NCI-H1092 (cell line): ENCODE measurements at regions not wholly inside any gene's neighbourhood (a gene's known extent, or its start where the extent isn't known, plus 50 kb on each side); places are given as distances from the start of the nearest gene placed in this dataset.
A peak's percentile ranks its signal among the peaks of the same experiment; 100 is the strongest.
"Not testable (repeated sequence)": the region's sequence is repeated elsewhere in the genome, so short reads cannot be mapped to it uniquely, and the experiment has no call there.

ENCODE experiments used
- DNase-seq: peaks from one replicate; lab custom pipeline; 2025; lab: John Stamatoyannopoulos, UW

DNA sequence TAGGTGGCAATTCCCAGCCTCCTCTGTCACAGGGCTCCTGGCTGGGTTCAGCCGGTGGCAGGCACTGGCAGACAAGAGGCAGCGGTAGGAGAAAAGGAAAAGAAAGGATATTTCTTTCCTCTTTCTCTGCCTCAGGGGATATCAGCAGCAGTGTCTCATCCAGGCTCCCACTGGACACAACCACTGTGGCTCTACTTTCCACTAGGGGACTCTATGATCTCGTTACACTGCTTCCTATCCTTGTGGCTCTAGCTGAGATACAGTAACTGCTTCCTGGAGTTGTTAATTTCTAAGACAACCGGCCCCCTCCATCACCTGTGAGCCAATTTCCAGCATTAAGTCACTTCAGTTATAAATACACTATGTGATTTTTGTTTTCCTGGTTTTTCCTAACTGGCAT is 102.0 kb upstream of the LRFN2 start:
- no peak for DNase-seq

DNA sequence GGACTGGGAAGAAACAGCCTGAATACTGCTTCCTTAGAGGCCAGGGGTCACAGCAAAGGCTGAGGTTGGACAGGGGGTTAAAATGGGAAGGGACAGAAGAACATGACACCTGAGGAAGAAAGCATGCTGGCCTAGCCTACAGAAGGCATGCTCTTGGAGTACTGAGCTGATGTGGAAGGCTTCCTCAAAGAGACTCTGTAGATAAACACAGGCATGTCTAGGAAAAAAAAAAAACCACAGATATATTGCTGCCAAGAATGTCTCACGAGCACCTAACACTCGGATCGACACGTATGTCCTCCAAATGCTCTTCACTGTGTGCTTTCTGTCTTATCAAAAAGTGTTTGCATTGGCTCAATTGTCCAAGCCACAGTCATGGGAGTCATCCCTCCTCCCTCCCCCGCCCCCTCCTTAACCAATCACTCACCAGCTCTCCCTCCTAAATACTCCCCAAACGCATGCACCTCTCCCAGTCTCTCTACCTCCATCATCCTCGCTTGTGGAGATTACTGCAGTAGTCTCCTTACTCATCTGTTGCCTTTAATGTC is 101.1 kb upstream of the LRFN2 start:
- DNase-seq: no peak

DNA sequence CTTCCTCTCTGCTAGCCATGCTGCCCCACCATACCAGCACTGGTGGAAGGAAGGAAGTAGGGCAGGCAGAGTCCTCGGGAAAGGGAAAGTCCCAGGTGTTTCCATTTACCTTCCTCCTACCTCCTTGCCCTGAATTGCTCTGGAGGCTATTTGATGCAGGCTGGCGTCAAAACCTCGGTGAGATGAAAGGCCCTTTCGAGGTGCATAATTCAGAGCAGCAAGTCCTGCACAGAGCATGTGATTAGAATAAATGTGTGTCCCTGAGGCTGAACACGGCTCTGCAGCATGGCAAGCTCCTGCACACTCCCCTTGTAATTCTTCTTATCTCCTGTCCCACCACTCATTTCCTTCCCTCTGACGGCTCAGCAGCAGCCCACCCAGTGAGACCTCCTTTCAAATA is 98.7 kb upstream of the LRFN2 start:
- no peak for DNase-seq

DNA sequence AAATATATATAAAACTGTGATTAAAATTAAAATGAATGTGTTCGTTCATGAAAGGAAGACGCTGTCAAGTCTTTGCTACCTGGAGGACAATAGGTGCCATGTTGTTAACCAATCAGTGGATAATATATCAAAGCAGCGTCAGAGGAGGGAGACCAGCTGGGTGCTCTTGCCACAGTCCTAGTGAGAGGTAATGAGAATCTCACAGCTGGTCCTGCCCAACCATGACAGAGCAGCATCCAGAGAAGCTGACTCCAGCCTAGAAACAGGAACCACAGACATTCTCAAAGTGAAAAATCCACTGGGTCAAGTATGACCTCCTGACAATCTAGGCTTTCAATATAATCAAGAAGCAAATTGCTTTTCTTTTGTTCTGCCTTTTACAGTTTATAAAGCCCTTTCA is 94.5 kb upstream of the LRFN2 start:
- no peak for DNase-seq

DNA sequence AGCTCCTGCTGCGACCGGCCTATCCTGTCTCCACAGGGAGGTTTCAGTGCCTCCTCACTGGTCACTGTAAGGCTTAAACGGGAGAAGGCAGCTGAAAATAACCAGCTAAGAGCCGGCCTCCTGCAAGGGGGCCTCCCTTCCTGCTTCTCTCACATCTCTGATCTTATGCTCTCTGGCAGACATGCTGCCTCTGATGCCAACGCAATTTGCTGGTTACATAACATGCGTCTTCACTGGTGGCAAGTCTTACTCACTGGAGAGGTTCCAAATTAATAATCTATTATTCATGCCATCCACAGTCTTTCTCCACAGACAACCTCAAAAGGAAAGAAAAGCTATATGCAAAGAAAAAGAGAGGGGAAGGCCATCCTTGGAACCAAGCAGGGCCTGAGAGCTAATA is 91.8 kb upstream of the LRFN2 start:
- no peak for DNase-seq

DNA sequence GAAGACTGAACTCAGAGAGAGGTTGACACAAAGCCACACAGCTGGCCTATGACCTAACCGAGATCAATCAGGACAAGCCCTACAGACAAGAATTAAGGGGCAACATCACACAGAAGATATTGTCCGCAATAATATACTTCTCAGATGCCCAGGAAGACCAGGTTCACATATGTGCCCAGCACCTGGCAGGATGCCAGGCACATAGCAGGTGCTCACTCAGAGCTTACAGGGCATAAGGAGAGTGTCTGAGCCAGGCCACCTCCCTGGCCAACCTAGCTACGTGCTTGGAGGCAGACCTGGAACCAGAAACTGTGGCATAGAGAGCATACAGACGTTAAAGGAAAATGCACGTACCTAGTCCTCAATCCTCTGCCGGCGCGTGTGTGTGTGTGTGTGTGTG is 87.0 kb upstream of the LRFN2 start:
- peak; percentile 32 for DNase-seq

DNA sequence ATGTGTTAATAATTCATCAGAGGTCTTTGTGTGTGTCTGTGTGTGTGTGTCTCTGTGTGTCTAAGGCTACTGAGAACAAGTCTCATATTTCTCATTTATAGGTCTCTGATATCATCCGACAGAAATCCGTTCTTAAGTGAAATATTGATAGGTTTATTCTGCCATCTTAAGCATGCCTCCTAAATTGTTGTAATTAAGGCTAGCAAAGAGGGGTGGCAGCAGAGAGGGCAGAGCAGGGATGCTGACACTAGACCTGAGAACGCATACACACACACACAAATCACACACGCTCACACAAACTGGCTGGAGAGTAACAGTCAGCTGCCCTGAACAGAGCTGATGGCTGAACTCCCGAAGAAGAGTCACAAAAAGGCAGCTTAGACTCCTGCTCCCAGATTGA is 84.9 kb upstream of the LRFN2 start:
- peak; percentile 79 for DNase-seq

DNA sequence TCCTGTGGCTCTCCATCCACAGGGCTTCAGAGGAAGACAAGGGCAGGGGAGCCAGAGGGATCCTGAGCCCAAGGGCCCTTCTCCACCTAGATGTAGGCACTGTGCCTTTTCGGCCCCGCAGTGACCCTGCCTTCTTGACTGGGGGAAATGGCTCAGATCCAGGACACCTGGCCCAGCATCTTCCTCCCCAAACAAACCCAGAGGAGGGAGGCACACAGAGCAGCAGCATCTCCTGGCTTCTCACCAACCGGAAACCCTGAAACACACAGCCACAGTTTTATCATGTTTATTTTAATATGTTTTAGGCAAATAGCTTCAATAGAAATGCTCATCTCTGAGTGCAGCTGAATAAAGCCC is 84.5 kb upstream of the LRFN2 start:
- peak; percentile 79 for DNase-seq

DNA sequence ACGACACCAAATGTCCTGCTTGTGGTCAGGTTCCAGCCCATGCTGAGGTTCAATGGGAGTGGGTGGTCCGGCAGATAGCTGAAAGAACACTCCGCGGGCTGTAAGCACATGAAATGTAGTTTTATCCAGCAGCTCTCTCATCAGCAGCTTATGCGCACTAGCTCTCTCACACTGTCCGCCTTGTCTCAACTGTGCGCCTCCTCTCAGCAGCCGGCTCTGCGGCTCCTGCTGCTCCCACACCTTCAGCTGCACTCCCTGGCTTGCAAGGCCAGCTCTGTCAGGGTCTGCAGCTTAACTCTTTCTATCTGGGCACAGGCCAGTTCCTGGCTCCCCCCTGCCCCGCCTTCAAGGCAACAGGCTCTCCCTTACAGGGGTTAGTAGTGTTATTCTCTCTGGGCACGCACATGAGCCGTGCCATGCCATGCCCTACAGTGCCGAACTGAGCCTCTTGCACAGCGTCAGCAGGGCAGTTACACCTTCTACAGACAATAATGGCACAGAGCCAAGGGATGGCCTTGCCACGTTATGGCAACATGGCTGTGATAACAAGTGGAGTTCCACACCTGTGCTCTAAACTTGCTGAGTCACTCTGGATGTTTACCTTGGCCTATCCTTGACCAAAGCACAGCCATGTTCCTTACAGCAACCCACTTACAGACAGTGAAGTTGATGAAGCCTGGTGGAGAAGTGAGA is 84.0 kb upstream of the LRFN2 start:
- DNase-seq: peak; percentile 74

DNA sequence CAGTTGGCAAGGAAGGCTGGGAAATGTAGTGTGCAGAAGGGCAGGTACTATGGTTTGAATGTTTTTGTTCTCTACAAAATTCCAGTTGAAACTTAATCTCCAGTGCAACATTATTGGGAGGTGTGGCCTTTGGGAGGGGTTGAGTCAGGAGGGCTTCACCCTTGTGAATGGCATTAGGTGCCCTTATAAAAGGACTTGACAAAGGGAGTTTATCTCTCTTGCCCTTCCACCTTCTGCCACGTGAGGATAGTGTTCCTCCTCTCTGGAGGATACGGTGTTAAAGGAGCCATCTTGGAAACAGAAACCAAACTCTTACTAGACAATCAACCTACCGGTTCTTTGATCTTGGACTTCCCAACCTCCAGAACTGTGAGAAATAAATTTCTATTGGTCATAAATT is 82.2 kb upstream of the LRFN2 start:
- no peak for DNase-seq

DNA sequence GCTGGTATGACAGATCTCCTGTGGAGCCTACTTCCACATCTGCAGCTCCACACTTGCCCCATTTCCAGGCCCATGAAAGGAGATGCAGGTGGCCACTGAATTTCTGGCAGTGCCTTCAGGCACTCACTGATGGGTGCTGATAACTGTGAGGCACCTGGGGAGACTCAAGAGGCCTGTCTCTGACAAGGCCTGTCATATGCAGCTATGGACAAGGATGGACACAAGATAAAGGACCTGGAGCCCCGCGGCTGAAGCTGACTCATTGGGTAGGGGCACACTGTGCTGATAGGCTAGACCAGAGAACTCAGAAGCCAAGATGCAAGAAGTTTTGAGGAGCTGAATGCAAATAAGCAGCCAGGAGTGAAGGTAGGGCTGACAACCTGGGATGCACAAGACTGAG is 81.0 kb upstream of the LRFN2 start:
- no peak for DNase-seq

DNA sequence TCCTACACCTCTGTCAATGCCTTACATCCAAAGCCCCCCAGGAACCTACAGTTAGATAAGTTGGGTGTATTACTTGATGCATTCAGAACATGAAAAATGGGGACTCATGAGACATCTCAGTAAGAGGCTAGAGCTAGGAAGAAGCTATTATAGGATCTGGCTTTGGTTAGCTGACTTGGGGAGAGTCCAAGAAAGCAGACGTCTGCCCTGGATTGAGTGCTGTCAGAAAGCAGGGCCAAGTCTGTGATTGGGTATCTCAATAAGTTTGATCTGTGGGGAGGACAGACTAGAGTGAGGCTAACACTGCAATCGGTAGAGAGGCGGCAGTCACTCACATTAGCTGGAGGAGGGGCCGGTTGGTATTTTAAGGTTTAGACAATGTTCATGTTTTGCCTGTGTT is 79.4 kb upstream of the LRFN2 start:
- no peak for DNase-seq

DNA sequence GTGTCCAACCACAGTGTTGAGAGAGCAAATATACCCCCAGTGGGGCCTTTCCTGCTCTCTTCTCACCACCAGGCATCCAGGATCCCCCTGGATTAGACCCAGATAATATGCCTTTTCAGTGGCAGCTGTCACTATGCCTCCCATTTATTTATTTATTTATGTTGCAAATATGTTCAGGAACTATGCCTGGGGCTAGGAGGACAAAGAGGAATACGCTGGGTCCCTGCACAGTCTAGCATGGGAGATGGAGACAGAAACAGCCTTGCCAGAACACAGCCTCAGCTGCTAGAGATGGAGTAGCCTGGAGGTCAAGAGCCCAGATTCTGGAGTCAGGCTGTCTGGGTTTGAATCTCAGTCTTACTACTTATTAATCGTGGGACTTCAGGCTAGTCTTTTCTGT is 74.6 kb upstream of the LRFN2 start:
- DNase-seq: no peak

DNA sequence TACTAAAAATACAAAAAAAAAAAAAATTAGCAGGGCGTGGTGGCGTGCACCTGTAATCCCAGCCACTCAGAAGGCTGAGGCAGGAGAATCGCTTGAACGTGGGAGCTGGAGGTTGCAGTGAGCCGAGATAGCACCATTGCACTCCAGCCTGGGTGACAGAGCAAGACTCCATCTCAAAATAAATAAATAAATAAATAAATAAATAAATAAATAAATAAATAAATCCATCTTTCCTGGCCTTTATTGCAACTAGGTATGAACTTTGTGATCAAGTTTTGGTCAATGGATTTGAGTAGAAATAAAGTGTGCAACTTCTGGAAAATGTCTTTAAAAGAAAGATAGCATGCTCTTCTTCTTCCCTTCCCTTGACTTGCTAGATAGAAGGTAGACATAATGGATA is 69.6 kb upstream of the LRFN2 start:
- DNase-seq: not testable (repeated sequence)

DNA sequence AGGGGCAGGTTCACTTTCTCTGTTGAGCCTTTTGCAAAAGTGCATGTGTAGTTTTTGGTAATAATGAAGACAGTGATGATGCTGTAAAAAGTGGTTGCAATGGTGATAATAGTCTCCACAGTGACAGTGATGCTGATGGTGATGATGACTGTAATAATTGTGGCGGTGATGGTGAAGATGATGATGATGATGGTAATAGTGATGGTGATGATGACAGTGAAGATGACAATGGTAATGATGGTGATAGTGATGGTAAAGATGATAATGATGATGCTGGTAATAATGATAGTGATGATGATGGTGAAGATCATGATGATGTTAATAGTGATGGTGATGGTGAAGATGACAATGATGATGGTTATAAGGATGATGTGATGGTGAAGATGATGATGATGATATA is 67.7 kb upstream of the LRFN2 start:
- DNase-seq: no peak

DNA sequence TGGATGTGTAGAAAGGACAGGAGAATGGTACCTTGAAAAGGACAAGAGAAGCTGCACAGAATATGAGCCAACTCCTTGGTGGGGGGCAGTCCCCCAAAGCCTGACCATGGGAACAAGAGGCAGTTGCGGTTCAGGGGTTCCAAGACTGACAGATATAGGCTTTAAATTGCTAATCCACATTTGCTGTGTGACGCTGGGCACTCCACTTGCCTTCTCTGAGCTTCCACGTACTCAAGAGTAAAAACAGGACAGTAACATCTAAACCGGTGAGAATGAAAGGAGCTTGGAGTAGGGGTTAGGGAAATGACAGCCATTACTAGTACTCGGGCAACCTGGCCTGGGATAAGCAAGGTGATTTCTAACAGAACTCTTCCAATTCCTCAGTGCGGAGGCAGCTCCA is 57.9 kb upstream of the LRFN2 start:
- DNase-seq: no peak

DNA sequence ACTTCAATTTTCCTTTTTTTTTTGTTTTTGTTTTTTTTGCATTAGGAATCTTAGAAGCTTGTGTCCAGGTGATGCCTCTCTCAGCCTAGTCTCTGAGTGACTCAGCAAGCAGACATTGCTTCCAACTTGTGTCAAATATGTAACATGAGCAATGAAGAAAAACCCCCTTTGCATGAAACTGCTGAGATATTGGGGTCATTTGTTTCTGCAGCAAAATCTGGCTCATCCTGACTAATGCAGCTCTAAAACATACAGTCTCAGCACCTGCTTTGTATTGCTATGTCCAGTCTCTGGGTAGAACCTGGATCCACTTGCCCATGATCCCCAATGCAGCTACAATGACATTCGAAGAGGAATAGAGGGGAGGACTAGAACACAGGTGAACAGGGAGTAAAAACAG is 55.7 kb upstream of the LRFN2 start:
- no peak for DNase-seq

DNA sequence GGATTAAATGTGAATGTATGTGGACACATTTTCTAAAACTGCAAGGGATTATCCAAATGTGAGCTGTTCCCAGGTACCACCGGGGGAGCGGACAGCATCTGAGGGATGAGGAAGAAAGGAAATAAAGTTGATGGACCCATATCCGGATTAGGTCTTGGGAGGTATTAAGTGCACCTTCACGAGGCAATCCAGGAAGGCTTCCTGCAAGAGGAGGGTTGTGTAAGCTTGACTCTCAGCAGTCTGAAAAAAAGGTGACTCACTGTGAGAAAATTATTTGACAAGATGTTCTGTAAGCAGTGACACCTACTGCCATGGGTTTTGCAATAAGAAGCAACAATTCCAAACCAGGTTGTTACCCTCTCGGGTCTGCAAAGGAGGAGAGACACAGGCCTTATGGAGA is 55.0 kb upstream of the LRFN2 start:
- no peak for DNase-seq

DNA sequence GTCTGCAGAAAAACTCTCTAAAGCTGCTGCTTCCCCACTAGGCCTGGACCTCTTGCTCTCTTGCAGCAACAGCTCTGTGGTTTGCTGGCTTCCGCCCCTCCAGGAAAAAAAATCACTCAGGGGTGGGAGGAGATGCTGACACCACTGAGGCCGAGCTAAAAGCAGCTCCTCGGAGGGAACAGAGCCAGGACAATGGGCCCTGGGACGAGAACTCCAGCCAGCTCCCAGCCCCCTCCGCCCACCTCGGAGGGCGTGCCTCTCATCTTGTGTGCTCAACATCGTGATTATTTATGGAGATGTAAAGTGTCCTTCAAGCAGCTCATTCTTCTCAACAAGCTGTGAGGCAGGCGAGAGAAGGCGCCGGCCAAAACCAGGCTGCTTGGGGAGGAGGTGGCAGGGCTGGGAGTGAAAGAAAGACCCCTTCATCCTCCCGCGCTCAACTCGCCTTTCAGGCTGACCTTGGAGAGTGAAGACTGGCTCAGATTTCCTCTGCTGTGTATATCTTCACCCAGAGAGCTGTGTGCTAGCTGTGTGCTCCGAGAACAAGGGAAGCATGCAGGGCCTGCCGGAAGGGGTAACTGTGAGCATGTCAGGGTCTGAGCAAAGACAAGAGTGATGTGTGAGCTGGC is 53.5 kb upstream of the LRFN2 start:
- DNase-seq: no peak
